HEK293 (cell line): ENCODE measurements at regions not wholly inside any gene's neighbourhood (a gene's known extent, or its start where the extent isn't known, plus 50 kb on each side); places are given as distances from the start of the nearest gene placed in this dataset.

Source experiments
- CTCF ChIA-PET: fragments of 350-600 bp; formaldehyde crosslinking; extraction: SDS; loops from one replicate; lab custom pipeline; 2021; ENCODE audit warnings: antibody characterized with exemption; lab: Yijun Ruan, JAX
- POLR2A ChIA-PET: fragments of 300-600 bp; formaldehyde crosslinking; extraction: SDS; loops from one replicate; lab custom pipeline; 2020; ENCODE audit warnings: antibody characterized with exemption, inconsistent platforms; lab: Yijun Ruan, JAX
- H3K27ac ChIP-seq: fragments of 200-500 bp; sonication (Bioruptor generic); 2 replicates; pipeline ENCODE4 v1.5.1; 2014; ENCODE audit warnings: low read depth, low read length, control low read depth, inconsistent platforms; ENCODE audit errors: extremely low read depth
- H3K36me3 ChIP-seq, 2 experiments: fragments of 200-500 bp in 1 of 2; sonication (Bioruptor generic) in 1 of 2; 1 replicate in 1 of 2; 2 replicates in 1 of 2; pipeline ENCODE4 v1.5.1; 2014 to 2017; ENCODE audit warnings: inconsistent platforms in 2 of 2, low read length in 2 of 2; ENCODE audit not compliant: control insufficient read depth in 2 of 2, insufficient read depth in 1 of 2
- H3K4me1 ChIP-seq: fragments of 200-500 bp; sonication (Bioruptor generic); 2 replicates; pipeline ENCODE4 v1.5.1; 2014; ENCODE audit warnings: mild to moderate bottlenecking, low read length, inconsistent platforms; ENCODE audit not compliant: control insufficient read depth, insufficient read depth
- H3K4me3 ChIP-seq: 2 replicates; pipeline ENCODE4 v1.5.1; 2011; ENCODE audit warnings: low read depth, mild to moderate bottlenecking, control low read depth, low read length, moderate library complexity
- H3K9me3 ChIP-seq: fragments of 200-500 bp; sonication (Bioruptor generic); 2 replicates; pipeline ENCODE4 v1.5.1; 2014; ENCODE audit warnings: low read depth, low read length, inconsistent platforms; ENCODE audit not compliant: control insufficient read depth, insufficient read depth
- GLIS1 ChIP-seq: fragments of 450-650 bp; formaldehyde crosslinking; IDR thresholded peaks from 2 replicates; pipeline ENCODE4 v1.5.1; 2016; ENCODE audit warnings: missing biosample characterization, missing genetic modification characterization
- HIC1 ChIP-seq: fragments of 450-650 bp; formaldehyde crosslinking; IDR thresholded peaks from 2 replicates; pipeline ENCODE4 v1.5.1; 2016; ENCODE audit warnings: missing biosample characterization, missing genetic modification characterization
- KLF9 ChIP-seq: fragments of 450-650 bp; formaldehyde crosslinking; IDR thresholded peaks from 2 replicates; pipeline ENCODE4 v1.5.1; 2016; ENCODE audit warnings: missing biosample characterization, missing genetic modification characterization, low read depth
- PRDM2 ChIP-seq: fragments of 450-650 bp; formaldehyde crosslinking; IDR thresholded peaks from 2 replicates; pipeline ENCODE4 v1.5.1; 2016; ENCODE audit warnings: missing biosample characterization, missing genetic modification characterization, borderline replicate concordance
- REPIN1 ChIP-seq: fragments of 450-650 bp; formaldehyde crosslinking; IDR thresholded peaks from 2 replicates; pipeline ENCODE4 v1.5.1; 2017; ENCODE audit warnings: missing biosample characterization, missing genetic modification characterization, low read depth
- REST ChIP-seq: fragments of 450-650 bp; formaldehyde crosslinking; IDR thresholded peaks from 2 replicates; pipeline ENCODE4 v1.5.1; 2016; ENCODE audit warnings: missing biosample characterization, missing genetic modification characterization
- ZNF10 ChIP-seq: fragments of 450-650 bp; formaldehyde crosslinking; IDR thresholded peaks from 2 replicates; pipeline ENCODE4 v1.5.1; 2017; ENCODE audit warnings: missing biosample characterization, missing genetic modification characterization
- ZNF16 ChIP-seq: fragments of 450-650 bp; formaldehyde crosslinking; IDR thresholded peaks from 2 replicates; pipeline ENCODE4 v1.5.1; 2016; ENCODE audit warnings: low read depth, missing biosample characterization, missing genetic modification characterization
- ZNF19 ChIP-seq: fragments of 450-650 bp; formaldehyde crosslinking; IDR thresholded peaks from 2 replicates; pipeline ENCODE4; 2016; ENCODE audit warnings: missing biosample characterization, missing genetic modification characterization, low read depth
- ZNF37A ChIP-seq: fragments of 450-650 bp; IDR thresholded peaks from 2 replicates; pipeline ENCODE4 v1.5.1; 2018; ENCODE audit warnings: missing biosample characterization, missing genetic modification characterization
- ZNF48 ChIP-seq: fragments of 450-650 bp; formaldehyde crosslinking; IDR thresholded peaks from 2 replicates; pipeline ENCODE4 v1.5.1; 2016; ENCODE audit warnings: missing biosample characterization, missing genetic modification characterization
- ZNF624 ChIP-seq: fragments of 450-650 bp; formaldehyde crosslinking; IDR thresholded peaks from 2 replicates; pipeline ENCODE4 v1.5.1; 2017; ENCODE audit warnings: missing biosample characterization, missing genetic modification characterization
- ZNF629 ChIP-seq: fragments of 450-650 bp; formaldehyde crosslinking; IDR thresholded peaks from 2 replicates; pipeline ENCODE4 v1.5.1; 2017; ENCODE audit warnings: missing biosample characterization, missing genetic modification characterization
- ZNF677 ChIP-seq: fragments of 450-650 bp; IDR thresholded peaks from 2 replicates; pipeline ENCODE4 v1.5.0; 2018; ENCODE audit warnings: missing biosample characterization, mild to moderate bottlenecking, missing genetic modification characterization, moderate library complexity
- ZNF747 ChIP-seq: fragments of 450-650 bp; formaldehyde crosslinking; IDR thresholded peaks from 2 replicates; pipeline ENCODE4 v1.5.1; 2016; ENCODE audit warnings: missing biosample characterization, missing genetic modification characterization
- ZSCAN30 ChIP-seq: fragments of 450-650 bp; IDR thresholded peaks from 2 replicates; pipeline ENCODE4 v1.5.1; 2018; ENCODE audit warnings: missing biosample characterization, mild to moderate bottlenecking, missing genetic modification characterization, moderate library complexity
- TF ChIP-seq, protein P1 (sequence below): fragments of 450-650 bp; formaldehyde crosslinking; conservative IDR thresholded peaks from 2 replicates; pipeline ENCODE4 v1.5.1; 2016; ENCODE audit warnings: low read depth, missing biosample characterization, missing genetic modification characterization

GRCh38 chr2:215712871-215713790, 277.3 kb upstream of the FN1 start:
- Histone ChIP-seq H3K9me3 (no peaks in the 10 kb centered on the region), H3K27ac (no peak overlapping the region), H3K4me3 (no peak overlapping the region), H3K36me3 (no peaks in the 10 kb centered on the region), H3K4me1 (no peaks in the 10 kb centered on the region)
- POLR2A ChIA-PET = no interaction called here
- CTCF ChIA-PET = interaction anchor here (1.5 kb wide), 1 partner anchor 10 kb away, joined by 3 read pairs; no protein-coding TSS in a partner anchor
- no peak for TF ChIP-seq ZNF10 (tag by site-specific recombination)
- TF ChIP-seq ZNF629 (tag by site-specific recombination) = no peak
- TF ChIP-seq ZNF677 (tag by site-specific recombination) = no peak
- no peak for TF ChIP-seq ZSCAN30 (tag by site-specific recombination)
- TF ChIP-seq, protein P1, sequence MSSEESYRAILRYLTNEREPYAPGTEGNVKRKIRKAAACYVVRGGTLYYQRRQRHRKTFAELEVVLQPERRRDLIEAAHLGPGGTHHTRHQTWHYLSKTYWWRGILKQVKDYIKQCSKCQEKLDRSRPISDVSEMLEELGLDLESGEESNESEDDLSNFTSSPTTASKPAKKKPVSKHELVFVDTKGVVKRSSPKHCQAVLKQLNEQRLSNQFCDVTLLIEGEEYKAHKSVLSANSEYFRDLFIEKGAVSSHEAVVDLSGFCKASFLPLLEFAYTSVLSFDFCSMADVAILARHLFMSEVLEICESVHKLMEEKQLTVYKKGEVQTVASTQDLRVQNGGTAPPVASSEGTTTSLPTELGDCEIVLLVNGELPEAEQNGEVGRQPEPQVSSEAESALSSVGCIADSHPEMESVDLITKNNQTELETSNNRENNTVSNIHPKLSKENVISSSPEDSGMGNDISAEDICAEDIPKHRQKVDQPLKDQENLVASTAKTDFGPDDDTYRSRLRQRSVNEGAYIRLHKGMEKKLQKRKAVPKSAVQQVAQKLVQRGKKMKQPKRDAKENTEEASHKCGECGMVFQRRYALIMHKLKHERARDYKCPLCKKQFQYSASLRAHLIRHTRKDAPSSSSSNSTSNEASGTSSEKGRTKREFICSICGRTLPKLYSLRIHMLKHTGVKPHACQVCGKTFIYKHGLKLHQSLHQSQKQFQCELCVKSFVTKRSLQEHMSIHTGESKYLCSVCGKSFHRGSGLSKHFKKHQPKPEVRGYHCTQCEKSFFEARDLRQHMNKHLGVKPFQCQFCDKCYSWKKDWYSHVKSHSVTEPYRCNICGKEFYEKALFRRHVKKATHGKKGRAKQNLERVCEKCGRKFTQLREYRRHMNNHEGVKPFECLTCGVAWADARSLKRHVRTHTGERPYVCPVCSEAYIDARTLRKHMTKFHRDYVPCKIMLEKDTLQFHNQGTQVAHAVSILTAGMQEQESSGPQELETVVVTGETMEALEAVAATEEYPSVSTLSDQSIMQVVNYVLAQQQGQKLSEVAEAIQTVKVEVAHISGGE (tag by site-specific recombination) = no peak
- no peak for TF ChIP-seq REPIN1 (tag by site-specific recombination)
- no peak for TF ChIP-seq ZNF747 (tag by site-specific recombination)
- TF ChIP-seq GLIS1 (tag by site-specific recombination) = no peak
- TF ChIP-seq HIC1 (tag by site-specific recombination) = no peak
- TF ChIP-seq REST (tag by site-specific recombination) = no peak
- TF ChIP-seq KLF9 (tag by site-specific recombination) = no peak
- TF ChIP-seq ZNF624 (tag by site-specific recombination) = no peak
- no peak for TF ChIP-seq ZNF16 (tag by site-specific recombination)
- no peak for TF ChIP-seq ZNF48 (tag by site-specific recombination)
- no peak for TF ChIP-seq ZNF37A
- TF ChIP-seq PRDM2 = no peak
- TF ChIP-seq ZNF19 = no peak
